ENCODE measurements at regions not wholly inside any gene's neighbourhood (a gene's known extent, or its start where the extent isn't known, plus 50 kb on each side); places are given as distances from the start of the nearest gene placed in this dataset.

DNA sequence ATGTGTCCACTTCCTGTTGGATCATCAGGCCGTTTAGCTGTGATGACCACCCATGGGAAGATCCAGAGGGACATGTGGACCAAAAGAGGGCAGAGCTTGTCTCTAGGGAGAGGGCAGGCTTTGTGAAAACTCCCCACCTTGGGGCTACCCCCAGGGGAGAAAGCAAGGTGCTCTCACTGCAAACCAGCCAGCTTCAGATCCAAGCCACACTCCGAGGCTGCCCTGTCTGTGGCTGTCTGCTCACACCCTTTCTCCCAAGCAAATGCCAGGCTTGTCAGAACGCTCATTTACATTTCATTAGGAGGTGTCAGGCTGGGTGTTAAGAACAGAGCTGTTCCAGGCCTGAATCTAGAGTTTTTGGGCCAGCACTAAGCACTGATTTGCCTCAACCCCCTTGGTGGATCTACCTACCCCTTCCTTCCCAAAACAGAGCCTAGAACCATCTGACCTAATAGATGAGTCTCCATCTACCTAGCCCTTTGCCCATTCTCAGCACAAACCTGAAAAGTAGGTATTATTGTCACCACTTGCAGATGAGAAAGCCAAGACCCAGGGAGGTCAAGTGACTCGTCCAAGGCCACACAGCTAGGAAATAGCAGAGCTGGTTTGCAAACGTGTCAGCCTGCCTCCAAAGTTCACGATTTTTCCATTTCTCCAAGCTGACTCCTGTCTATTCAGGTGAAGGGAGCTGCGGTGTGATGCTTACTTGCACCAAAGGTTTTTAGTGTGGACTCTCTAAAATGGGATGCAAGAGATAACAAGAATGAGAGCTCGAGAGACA is 130.9 kb downstream of the EMX2 start:
- DNase-seq (ENCODE audit: low read depth) = no peak

DNA sequence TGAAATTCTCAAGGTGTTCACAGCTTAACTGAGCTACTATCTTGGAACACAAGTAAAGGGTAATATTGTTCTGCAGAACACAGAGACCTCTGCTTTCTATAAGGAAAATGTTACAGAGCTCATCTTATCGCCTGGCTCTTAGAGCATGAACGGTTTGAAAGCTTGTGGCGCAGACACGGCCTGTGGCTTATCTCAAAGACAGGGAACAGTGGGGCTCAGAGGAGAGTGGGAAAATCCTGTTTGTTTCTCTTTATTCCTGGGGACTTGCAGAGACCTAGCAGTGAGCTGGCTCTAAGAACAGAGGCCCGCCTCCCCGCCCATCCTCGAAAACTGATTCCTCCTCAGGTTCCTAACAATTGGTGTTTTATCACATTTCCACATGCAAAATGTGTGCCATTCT is 131.7 kb downstream of the EMX2 start:
- DNase-seq (ENCODE audit: low read depth) = no peak

DNA sequence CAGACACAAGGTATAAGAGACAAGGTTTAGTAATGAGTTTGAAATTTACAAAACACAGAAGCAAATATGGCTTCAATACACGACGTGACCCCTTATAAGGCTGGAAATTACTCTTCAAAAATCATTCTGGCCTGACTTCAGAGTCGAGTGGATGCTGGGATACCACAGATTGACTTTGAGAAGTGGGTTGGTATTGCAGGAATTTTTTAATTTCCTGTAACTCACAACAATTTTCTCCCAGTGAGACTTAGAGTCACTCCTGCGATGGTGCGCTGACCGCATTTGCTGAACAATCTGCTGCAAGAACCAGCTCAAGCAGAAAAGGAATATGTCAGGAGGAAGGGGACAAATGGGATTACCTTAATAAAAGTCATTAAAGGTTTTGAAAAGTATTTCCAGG is 132.1 kb downstream of the EMX2 start:
- no peak for DNase-seq (ENCODE audit: low read depth)

DNA sequence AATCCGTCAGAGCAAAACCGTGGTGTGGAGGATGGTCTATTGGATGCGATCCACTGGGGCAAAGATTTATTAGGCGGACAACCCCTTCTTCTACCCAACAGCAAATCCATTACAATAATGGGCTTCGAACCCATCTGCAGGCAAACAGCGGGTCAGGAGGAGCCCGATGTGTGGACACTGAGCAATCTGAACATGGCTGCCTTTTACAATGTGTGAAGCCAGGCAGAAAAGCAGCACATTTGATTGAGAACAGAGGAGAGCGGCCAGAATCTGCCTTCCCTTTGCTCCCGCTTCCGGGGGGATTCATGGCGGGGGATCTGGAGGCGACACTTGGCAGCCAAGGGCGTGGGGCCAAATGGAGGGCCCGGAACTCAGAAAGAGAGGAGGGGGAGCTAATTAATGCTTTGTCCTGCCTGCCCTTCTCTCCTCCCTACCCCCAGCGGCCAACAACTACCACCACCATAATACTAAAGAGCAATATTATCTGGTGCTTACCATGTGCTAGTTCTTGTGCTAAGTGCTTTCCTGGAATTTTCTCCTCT is 133.0 kb downstream of the EMX2 start:
- no peak for DNase-seq (ENCODE audit: low read depth)

DNA sequence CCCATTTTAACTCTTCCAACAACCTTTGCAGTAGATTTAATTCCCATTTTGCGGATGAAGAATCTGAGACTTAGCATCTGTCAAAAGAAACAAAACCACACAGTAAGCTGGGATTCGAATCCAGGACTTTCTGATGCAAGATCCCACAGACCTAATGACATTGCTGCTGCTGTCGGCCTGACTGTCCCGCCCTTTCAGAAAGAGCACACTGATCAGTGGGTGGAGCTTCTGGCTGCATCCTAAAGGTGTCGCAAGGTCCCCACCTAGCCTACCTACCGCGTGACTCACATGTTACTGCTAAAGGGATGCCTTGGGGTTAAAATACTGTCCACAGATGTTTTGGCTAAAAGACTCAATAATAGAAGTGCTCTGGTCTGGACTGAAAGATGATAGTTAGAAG is 134.7 kb downstream of the EMX2 start:
- DNase-seq (ENCODE audit: low read depth) = no peak

DNA sequence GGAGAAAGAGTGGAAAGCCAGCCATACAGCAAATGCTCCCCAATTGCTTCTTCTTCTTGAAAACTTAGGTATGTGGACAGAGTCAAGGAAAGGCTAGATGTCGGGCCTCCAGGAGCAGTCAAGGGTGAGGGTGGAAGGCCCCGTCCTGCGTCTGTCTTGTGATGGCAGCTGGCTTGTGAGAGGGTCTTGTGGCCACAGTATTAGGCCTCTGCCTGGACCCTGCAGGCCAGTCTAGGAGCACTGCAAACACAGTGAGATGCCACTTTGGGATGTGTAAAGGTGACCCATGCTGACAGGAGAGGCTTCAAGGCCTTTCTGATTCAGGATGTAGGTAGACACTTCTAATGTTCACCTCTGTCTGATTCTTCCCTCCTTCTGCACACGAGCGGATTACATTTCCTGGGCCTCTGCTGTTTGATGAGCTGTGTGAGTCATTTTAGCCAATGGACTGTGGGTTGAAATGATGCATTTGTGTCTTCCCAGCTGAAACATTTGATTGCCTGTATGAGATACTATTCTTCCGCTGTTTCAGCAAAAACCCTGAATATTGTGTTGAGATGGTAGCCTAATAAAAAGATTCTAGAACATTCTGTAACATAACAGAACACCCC is 135.4 kb downstream of the EMX2 start:
- no peak for DNase-seq (ENCODE audit: low read depth)

DNA sequence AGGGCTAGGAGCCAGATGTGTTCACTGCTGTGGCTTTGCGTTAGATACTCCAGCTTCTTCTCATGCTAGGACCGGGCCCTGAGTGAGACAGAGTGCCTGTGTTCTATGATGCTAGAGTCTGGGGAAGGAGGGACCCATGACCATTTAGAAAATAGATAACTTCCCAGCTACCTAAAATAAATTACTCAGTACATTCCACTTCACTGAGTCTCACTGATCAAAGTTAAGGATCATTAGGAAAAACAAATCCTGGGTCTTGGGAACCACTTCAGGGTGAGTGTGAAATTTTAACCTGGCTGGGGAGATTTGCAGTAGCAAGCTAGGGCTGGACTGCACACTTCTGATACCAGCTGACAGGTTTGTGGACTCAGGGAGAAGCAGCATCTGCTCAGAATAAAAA is 138.1 kb downstream of the EMX2 start:
- DNase-seq (ENCODE audit: low read depth) = no peak

DNA sequence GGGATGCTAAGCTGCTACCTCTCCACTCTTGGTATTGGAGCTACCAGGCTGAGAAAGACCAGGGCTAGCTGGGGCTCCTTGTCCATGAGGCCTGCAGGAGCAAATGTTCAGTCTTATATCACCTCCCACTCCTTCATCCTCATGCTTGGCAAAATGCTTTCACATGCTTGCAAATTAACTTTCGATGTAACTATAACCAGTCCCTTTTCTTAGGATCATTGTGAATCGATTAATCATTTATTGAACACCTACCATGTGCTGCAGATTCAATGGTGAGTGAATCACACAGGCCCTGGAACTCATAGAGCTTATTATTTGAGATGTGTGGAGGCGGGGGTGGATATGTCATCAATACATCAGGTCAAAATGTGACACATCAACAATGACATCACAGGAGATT is 138.6 kb downstream of the EMX2 start:
- no peak for DNase-seq (ENCODE audit: low read depth)

DNA sequence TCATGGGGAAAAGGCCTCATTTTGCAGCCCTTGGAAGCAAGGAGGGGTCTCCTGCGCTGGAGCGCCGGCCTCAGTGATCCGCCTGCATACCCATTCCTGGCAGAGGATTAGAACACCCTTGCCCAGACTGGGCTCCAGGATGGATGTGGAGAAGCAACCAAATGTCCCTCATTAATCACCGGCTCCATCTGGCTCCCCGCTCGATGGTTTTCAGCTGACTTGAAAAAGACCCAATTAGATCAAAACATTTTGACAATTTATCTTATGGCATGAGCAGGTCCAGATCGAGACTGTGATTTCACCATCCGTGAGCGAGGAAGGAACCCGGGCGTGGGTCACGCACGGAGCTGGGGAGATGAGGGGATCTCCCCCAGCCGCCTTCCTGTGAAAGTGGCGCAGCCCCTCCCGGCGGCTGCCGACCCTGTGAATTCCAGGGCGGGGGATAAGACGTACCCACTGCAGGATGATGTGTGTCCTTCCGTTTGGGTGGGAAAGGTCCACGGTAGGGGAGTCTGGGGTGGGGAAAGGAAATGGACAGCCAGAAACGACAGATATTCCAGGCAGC is 141.6 kb downstream of the EMX2 start:
- no peak for DNase-seq (ENCODE audit: low read depth)

DNA sequence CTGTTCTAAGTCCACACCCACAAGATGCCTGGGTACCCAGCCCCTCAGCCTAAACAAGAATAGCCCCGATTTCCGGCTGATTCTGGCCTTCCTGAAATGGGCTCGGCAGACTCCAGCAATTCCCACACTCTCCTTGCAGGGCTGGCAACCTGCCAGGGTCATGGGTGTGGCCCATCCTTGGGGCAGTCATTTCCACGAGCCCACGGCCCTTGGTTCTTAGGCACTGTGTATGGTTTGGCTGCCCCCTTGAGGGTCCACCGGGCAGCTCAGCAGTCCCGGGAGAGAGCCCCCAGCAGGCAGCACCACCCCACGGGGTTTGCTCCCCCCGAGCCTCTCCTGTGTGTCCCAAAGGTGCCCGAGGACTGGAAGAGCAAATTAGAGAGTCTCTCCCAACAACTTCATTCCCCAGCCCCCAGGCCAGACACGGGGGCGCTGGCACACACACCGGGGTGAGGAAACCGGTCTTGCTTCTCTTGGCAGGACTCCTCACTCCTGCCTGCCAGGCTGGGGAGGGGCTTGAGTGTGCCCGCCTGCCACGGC is 142.2 kb downstream of the EMX2 start:
- DNase-seq (ENCODE audit: low read depth) = no peak

DNA sequence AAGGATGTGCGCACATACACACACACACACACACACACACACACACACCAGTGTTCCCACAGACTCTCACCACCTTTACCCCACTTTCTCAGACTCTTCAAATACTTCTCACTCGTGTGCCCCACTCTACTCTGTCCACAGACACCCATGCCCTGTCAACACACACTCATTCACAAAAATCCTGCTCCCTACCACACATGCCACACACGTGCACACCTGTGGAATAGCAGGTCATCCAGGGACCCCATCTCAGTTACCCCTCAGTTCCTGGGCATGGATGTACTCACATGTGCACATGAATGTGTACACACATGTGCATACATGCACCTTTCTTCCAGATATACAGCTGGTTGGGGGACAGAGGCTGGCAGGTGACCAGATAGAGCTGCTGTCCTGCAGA is 142.9 kb downstream of the EMX2 start:
- no peak for DNase-seq (ENCODE audit: low read depth)

DNA sequence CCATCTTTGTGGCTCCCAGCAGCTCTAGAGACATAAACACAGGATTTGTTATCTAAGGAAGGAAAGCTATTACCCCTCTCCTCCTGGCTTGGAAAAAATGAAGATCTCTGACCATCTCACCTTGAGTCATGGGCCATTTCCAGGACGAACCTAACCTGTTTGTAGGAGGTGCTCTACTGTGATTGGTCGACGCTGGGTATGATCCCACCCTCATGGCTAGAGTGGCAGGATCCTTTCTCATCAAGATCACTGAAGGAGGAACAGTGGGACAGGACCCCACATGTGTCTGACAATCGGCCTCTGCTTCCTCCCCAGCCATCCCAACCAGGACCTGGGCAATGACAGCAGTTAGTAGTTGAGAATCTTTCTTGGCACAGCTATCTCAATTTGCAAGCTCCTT is 144.1 kb downstream of the EMX2 start:
- no peak for DNase-seq (ENCODE audit: low read depth)

DNA sequence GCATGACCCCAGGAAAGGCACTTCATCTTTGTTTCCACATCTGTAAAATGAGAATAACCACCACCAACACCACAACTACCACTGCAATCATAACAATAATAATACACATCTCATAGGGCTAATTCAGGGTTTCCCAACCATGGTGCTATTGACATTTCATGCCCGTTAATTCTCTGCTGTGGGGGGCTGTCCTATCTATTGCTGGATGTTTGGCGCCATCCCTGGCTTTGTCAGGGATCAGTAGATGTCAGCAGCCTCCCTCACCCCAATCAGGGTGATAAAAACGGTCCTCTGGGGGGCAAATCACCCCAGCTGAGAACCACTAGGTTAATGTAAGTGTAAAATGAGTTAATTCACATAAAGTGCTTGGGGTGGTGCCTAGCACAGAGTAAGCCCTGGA is 145.8 kb downstream of the EMX2 start:
- no peak for DNase-seq (ENCODE audit: low read depth)

DNA sequence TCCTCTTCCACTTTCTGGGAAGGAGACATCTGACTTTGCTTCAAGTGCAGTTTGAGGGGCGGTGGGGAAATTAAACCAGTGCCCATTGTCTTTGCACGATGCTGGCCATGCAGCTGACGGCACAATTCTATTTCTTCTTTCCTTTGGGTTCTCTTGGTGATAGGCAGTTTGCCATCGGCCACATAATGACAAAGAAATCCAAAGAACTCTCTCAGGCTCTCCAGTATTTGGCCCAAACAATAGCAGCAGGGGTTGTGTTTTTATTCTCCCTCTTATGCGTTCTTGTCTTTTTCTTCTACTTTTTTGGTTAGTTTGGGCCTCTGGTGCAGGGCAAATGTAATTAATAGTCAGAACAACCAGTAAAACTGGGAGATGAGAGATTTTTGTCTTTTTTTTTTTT is 147.0 kb downstream of the EMX2 start:
- DNase-seq (ENCODE audit: low read depth) = no peak

DNA sequence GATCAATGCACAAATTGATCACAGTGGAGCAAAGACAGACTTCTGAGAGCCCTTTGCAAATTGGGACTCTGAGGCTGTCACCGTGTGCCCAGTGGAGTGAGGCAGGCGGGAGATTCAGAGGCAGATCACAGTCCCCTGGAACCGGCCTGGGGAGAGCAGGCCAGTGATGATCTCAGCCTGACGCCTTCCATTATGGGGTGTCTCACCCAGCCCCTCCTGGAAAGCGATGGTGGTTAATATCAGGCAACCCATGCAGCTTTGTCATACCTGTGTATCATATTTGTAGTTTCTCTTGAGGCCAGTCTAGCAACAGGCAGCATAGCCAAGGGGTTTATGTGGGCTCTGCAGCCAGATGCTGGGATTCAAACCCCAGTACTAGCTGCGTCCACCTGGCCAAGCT is 147.8 kb downstream of the EMX2 start:
- DNase-seq (ENCODE audit: low read depth) = no peak

DNA sequence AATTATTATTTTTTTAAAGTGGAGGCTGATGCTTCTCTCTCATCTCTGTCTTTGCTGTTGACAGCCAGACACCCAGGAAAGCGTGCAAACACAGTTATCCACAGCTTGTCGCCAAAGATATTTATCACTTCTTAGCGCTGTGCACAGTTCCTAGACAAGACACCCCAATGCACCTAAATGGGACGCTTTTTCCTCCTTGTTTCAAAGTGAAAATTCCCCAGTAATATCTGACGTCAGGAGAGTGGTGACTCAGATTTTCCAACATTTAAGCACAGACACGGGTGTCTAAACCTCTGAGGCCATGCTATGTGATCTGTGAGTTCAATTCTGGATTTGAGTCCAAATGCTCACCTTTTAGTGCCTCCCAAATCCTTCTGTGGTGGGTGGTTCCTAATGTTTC is 151.6 kb downstream of the EMX2 start:
- no peak for DNase-seq (ENCODE audit: low read depth)

DNA sequence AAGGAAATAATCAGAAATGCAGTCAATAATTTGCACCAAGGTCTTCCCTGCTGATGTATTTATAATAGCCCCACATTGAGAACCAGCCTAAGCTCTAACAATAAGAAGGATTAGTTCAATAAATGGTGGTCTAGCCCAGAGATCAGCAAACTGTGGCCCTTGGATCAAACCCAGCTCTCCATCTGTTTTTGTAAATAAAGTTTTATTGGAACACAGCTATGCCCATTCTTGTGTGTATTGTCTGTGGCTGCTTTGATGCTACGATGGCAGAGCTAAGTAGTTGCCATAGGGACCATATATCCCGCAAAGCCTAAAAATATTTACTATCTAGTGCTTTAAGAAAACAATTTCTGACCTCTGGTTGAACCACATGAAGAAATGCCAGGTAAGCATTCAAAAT is 154.9 kb downstream of the EMX2 start:
- no peak for DNase-seq (ENCODE audit: low read depth)

DNA sequence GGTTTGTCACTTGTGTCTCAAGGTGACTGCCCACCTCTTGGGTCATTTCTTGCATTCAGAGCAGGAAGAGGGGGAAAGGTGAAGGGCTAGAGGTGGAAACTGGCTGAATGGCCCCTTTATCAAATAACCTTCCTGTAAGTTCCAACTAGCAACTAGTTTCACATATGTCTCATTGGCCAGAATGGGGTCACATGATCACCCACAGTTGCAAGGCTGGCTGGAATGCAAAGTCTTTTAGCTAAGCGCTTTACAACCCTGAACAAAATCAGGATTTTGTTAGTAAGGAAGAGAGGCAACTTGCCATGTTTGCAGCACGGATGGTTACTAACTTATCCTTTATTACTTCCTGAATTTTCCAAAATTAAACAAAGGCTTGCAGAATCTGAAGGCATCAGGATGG is 156.3 kb downstream of the EMX2 start:
- no peak for DNase-seq (ENCODE audit: low read depth)

DNA sequence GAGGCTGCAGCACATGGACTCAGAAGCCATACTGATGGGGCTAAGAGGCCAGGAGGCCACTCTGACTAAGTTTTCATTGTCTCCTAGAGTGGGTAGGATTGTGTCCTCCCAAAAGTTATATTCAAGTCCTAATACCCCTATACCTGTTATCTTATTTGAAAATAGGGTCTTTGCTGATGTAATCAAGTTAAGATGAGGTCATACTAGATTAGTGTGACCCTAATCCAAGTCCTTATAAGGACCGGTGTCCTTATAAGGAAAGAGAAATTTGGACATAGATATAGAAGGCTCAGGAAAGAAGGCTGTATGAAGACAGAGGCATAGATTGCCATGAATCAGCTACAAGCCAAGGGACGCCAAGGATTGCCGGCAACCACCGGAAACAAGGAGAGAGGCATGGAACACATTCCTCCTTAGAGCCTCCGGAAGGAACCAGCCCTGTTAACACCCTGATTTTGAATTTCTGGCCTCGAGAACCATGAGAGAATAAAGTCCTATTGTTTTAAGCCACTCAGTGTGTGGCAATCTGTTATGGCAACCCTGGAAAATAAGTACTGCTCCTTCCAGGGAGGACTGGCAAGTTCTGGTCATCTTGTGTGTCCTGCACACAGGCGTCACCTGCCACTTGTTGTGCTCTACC is 157.0 kb downstream of the EMX2 start:
- DNase-seq (ENCODE audit: low read depth) = no peak

DNA sequence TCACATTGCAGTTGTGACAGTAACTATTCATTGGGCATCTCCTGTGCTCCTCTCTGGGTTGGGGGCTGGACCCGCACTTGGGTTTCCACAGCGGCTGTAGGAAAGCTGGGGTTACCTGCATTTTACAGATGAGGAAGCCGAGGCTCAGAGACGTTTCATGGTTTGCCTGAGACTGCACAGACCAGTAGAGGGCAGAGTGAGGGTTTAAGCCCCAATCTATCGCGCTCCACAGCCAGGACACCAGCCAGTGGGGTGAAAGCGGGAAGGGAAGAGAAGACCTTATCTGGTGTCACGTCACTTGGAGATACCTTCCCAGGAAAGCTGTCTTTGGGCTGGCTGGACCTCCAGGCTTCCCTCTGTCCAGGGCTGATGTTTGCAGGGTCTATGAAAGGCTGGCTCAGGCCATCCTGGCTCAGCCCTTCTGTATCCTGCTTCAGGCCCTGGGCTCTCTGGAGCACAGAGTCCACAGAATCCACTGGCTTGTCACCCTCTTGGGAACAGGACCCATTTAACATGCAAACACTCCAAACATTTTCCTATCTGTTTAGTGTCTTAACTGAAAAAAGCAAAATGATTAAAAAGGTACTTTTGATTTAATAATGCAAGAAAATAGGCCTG is 167.7 kb downstream of the EMX2 start:
- no peak for DNase-seq (ENCODE audit: low read depth)

DNA sequence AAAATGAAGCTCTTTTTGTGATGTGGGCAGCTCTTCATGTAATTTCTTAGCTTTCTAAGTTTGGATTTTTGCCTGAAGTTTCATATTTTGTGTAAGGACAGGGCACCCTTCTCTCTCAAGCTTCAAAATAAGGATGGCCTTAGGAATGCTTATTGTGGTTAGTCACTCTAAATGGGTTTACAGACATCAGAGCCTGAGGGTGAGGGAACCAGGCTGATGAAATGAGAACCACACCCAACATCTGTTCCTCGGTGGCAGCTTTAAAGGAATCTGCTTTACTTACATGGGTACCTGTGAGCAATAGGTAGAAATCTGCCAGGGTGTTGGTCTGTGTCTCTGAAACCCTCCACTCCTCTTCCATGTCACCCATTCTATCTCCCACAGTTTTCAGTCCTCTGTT is 174.3 kb downstream of the EMX2 start:
- DNase-seq (ENCODE audit: low read depth) = no peak

Data from EH (cell line).